ENCODE measurements at regions not wholly inside any gene's neighbourhood (a gene's known extent, or its start where the extent isn't known, plus 50 kb on each side); places are given as distances from the start of the nearest gene placed in this dataset.

DNA sequence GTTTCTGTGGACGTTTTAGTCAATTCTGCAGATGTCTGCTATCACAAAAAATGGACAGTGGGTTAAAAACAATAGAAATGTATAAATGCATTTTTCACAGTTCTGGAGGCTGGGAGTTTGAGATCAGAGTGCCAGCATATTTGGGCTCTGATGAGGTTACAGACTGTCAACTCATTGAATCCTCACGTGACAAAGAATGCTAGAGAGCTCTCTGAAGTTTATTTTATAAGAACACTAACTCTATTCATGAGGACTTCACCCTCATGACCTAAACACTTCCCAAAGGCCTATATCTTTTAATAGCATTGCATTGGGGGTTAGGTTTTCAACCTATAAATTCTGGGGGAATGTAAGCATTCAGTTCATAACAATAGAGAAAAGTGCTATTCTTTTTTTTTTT lies 182.6 kb upstream of the SLITRK3 start:
- H3K27me3 ChIP-seq (ENCODE audit: control insufficient read depth, insufficient read depth, low read length) = no peaks in the 10 kb centered on the region
- H3K36me3 ChIP-seq (ENCODE audit: control insufficient read depth, insufficient read depth, low read length) = no peaks in the 10 kb centered on the region
- no peak for DNase-seq (ENCODE audit: low read depth, low spot score)
- no peak overlapping the region for H3K27ac ChIP-seq (ENCODE audit: low read length)
- no CpG with 5 or more reads among the region's 2 CpGs for WGBS (ENCODE audit: insufficient coverage, insufficient read length)
- no peaks in the 10 kb centered on the region for H3K9me3 ChIP-seq (ENCODE audit: control insufficient read depth, insufficient read depth, low read length)
- no peak overlapping the region for H3K4me3 ChIP-seq (ENCODE audit: low read length)
- no peaks in the 10 kb centered on the region for H3K4me1 ChIP-seq (ENCODE audit: control insufficient read depth, insufficient read depth, low read length)

DNA sequence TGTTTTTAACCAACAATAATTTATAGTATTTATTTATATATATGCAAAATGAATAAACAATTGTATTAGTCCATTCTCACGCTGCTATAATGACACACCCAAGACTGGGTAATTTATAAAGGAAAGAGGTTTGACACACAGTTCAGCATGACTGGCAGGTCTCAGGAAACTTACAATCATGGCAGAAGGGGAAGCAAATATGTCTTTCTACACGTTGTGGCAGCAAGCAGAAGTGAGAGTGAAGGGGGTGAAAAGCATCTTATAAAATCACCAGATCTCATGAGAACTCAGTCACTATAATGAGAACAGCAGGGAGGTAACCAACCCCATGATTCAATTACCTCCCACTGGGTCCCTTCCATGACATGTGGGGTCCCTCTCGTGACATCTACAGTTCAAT lies 162.8 kb upstream of the SLITRK3 start:
- no peaks in the 10 kb centered on the region for H3K27me3 ChIP-seq (ENCODE audit: control insufficient read depth, insufficient read depth, low read length)
- no peak overlapping the region for H3K4me3 ChIP-seq (ENCODE audit: low read length)
- WGBS (ENCODE audit: insufficient coverage, insufficient read length) = no CpG with 5 or more reads among the region's 3 CpGs
- no peaks in the 10 kb centered on the region for H3K9me3 ChIP-seq (ENCODE audit: control insufficient read depth, insufficient read depth, low read length)
- no peaks in the 10 kb centered on the region for H3K4me1 ChIP-seq (ENCODE audit: control insufficient read depth, insufficient read depth, low read length)
- no peak overlapping the region for H3K27ac ChIP-seq (ENCODE audit: low read length)
- no peak for DNase-seq (ENCODE audit: low read depth, low spot score)
- H3K36me3 ChIP-seq (ENCODE audit: control insufficient read depth, insufficient read depth, low read length) = no peaks in the 10 kb centered on the region

DNA sequence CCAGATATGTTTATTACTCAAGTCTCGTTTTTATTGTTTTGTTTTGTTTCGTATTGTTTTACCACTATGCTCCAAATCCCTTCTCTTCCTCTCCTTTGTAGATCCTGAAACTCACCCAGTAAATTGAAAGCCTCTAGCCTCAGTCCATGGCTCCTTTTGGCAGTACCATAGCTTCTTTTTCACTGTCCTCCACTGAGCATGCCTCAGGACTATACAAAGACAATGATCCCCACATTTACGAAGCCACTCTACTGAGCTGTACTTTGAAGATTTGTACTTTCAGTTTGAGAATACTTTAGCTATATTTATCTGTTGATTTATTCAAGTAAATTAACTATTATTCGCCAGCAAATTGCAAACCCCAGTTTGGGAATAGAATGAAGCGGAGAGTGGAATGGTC lies 159.1 kb upstream of the SLITRK3 start:
- WGBS (ENCODE audit: insufficient coverage, insufficient read length) = no CpG with 5 or more reads among the region's 5 CpGs
- H3K4me1 ChIP-seq (ENCODE audit: control insufficient read depth, insufficient read depth, low read length) = no peaks in the 10 kb centered on the region
- no peaks in the 10 kb centered on the region for H3K36me3 ChIP-seq (ENCODE audit: control insufficient read depth, insufficient read depth, low read length)
- H3K9me3 ChIP-seq (ENCODE audit: control insufficient read depth, insufficient read depth, low read length) = no peaks in the 10 kb centered on the region
- H3K27me3 ChIP-seq (ENCODE audit: control insufficient read depth, insufficient read depth, low read length) = no peaks in the 10 kb centered on the region
- DNase-seq (ENCODE audit: low read depth, low spot score) = no peak
- H3K27ac ChIP-seq (ENCODE audit: low read length) = no peak overlapping the region
- H3K4me3 ChIP-seq (ENCODE audit: low read length) = no peak overlapping the region

DNA sequence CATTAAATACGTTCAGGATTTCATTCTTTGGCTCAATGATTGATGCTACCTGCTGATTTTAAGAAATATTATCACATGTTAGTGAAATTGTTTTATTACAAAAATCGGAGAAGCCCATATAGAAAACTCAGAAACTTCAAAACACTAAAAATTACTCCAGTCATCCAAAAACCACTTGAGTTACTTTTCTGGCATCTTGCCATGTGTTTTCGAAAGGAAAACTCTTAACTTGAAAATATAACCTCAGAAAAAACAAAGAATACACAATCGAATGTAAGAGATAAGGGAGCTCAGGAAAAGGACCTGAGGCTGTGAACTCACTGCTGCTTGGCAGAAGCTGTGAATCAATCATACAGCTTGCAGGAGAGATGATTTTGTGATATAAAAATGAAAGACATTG lies 151.3 kb upstream of the SLITRK3 start:
- Histone ChIP-seq H3K9me3 (ENCODE audit: control insufficient read depth, insufficient read depth, low read length) (no peaks in the 10 kb centered on the region), H3K27me3 (ENCODE audit: control insufficient read depth, insufficient read depth, low read length) (no peaks in the 10 kb centered on the region), H3K4me1 (ENCODE audit: control insufficient read depth, insufficient read depth, low read length) (no peaks in the 10 kb centered on the region), H3K36me3 (ENCODE audit: control insufficient read depth, insufficient read depth, low read length) (no peaks in the 10 kb centered on the region), H3K27ac (ENCODE audit: low read length) (no peak overlapping the region), H3K4me3 (ENCODE audit: low read length) (no peak overlapping the region)
- WGBS (ENCODE audit: insufficient coverage, insufficient read length) = 100% methylated on average over 1 of the region's 4 CpGs
- no peak for DNase-seq (ENCODE audit: low read depth, low spot score)

DNA sequence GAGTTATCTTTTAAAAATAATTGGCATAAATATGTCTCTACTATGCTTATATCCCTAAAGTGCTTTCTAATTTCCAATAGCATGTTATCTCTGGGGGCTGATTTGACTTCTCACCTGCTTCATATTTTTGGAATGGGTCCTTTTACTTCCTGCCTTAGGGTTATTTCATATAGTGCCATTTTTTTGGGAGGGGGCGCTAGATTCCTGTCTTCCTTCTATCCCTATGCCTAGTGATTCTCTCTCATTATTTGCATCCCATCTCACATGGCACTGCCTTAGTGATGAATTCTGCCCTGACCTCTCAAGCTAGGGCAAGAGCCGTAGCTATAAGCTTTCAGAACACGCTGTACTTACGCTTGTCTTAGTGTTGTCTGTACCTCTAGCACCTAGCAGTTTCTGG lies 150.3 kb upstream of the SLITRK3 start:
- H3K4me3 ChIP-seq (ENCODE audit: low read length) = no peak overlapping the region
- no peaks in the 10 kb centered on the region for H3K4me1 ChIP-seq (ENCODE audit: control insufficient read depth, insufficient read depth, low read length)
- WGBS (ENCODE audit: insufficient coverage, insufficient read length) = no CpG with 5 or more reads among the region's 4 CpGs
- H3K9me3 ChIP-seq (ENCODE audit: control insufficient read depth, insufficient read depth, low read length) = no peaks in the 10 kb centered on the region
- H3K27ac ChIP-seq (ENCODE audit: low read length) = no peak overlapping the region
- H3K36me3 ChIP-seq (ENCODE audit: control insufficient read depth, insufficient read depth, low read length) = no peaks in the 10 kb centered on the region
- no peaks in the 10 kb centered on the region for H3K27me3 ChIP-seq (ENCODE audit: control insufficient read depth, insufficient read depth, low read length)
- DNase-seq (ENCODE audit: low read depth, low spot score) = no peak

DNA sequence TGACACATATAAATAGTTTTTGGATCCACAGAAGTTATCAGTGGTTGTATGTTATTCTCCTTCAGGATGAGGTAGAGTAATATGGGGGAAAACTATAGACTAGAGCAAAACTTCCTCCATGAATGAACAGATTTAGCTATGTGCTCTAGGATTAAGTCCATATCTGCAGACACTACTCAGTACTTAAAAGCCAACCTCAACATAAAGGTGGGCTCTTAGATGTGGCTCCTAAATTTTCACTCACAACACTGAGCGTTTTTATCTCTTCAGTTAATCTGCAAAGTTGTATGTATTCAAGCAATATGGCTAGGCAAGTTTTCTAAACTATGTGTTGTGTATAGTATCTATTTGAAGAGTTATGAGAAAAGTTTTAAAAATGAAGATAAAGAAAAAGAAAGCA lies 147.0 kb upstream of the SLITRK3 start:
- no peak overlapping the region for H3K4me3 ChIP-seq (ENCODE audit: low read length)
- H3K4me1 ChIP-seq (ENCODE audit: control insufficient read depth, insufficient read depth, low read length) = no peaks in the 10 kb centered on the region
- no CpG with 5 or more reads among the region's 1 CpG for WGBS (ENCODE audit: insufficient coverage, insufficient read length)
- H3K27me3 ChIP-seq (ENCODE audit: control insufficient read depth, insufficient read depth, low read length) = no peaks in the 10 kb centered on the region
- no peak overlapping the region for H3K27ac ChIP-seq (ENCODE audit: low read length)
- H3K9me3 ChIP-seq (ENCODE audit: control insufficient read depth, insufficient read depth, low read length) = no peaks in the 10 kb centered on the region
- no peak for DNase-seq (ENCODE audit: low read depth, low spot score)
- no peaks in the 10 kb centered on the region for H3K36me3 ChIP-seq (ENCODE audit: control insufficient read depth, insufficient read depth, low read length)

DNA sequence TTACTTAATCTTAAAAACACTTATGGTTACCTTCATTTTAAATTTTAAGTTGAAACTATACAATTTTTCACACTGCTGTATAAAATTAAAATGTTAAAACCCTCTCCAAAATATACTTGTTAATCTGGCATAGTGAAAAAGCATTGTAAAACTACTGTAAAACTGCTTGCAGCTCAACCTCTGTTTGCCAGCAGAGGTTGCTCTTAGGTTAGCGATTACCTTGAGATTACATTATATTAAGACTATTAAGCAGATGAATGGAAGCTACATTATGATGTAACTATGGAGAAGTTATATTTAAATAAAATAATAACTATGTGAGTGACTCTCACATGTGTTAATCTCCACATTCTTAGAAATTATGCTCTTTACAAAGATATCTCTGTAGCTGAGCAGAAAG lies 143.6 kb upstream of the SLITRK3 start:
- Histone ChIP-seq H3K27ac (ENCODE audit: low read length) (no peak overlapping the region), H3K36me3 (ENCODE audit: control insufficient read depth, insufficient read depth, low read length) (no peaks in the 10 kb centered on the region), H3K4me3 (ENCODE audit: low read length) (no peak overlapping the region), H3K9me3 (ENCODE audit: control insufficient read depth, insufficient read depth, low read length) (no peaks in the 10 kb centered on the region), H3K27me3 (ENCODE audit: control insufficient read depth, insufficient read depth, low read length) (no peaks in the 10 kb centered on the region), H3K4me1 (ENCODE audit: control insufficient read depth, insufficient read depth, low read length) (no peaks in the 10 kb centered on the region)
- DNase-seq (ENCODE audit: low read depth, low spot score) = no peak
- no CpG with 5 or more reads among the region's 1 CpG for WGBS (ENCODE audit: insufficient coverage, insufficient read length)

DNA sequence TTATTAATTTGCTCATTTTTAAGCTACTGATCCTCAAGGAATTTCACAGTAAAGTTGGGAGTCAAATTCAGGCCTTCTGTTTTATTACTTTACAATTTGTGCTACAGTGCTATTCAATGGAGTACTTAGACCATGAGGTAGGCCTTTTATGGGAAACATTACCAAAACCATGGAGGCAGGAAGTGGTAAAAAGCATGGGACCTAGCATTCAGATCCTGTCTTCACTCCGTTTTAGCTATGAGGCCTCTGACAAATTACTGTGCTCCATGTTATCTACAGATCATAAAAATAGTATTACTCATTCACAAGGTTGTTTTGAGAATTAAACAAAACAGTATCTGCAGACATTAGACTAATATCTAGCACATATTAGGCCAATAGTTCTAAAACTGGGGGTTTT lies 140.6 kb upstream of the SLITRK3 start:
- H3K4me3 ChIP-seq (ENCODE audit: low read length) = no peak overlapping the region
- H3K27ac ChIP-seq (ENCODE audit: low read length) = no peak overlapping the region
- DNase-seq (ENCODE audit: low read depth, low spot score) = no peak
- H3K4me1 ChIP-seq (ENCODE audit: control insufficient read depth, insufficient read depth, low read length) = no peaks in the 10 kb centered on the region
- WGBS (ENCODE audit: insufficient coverage, insufficient read length) = no CpG with 5 or more reads among the region's 1 CpG
- no peaks in the 10 kb centered on the region for H3K9me3 ChIP-seq (ENCODE audit: control insufficient read depth, insufficient read depth, low read length)
- no peaks in the 10 kb centered on the region for H3K27me3 ChIP-seq (ENCODE audit: control insufficient read depth, insufficient read depth, low read length)
- H3K36me3 ChIP-seq (ENCODE audit: control insufficient read depth, insufficient read depth, low read length) = no peaks in the 10 kb centered on the region
